NCI-H1105 treated with DMSO at 0.1 percent for 48 hours (cell line): ENCODE measurements at regions not wholly inside any gene's neighbourhood (a gene's known extent, or its start where the extent isn't known, plus 50 kb on each side); places are given as distances from the start of the nearest gene placed in this dataset.
"Not testable (repeated sequence)": the region's sequence is repeated elsewhere in the genome, so short reads cannot be mapped to it uniquely, and the experiment has no call there.

Experiments used
- DNase-seq: peaks from one replicate; lab custom pipeline; 2025; lab: John Stamatoyannopoulos, UW

DNA sequence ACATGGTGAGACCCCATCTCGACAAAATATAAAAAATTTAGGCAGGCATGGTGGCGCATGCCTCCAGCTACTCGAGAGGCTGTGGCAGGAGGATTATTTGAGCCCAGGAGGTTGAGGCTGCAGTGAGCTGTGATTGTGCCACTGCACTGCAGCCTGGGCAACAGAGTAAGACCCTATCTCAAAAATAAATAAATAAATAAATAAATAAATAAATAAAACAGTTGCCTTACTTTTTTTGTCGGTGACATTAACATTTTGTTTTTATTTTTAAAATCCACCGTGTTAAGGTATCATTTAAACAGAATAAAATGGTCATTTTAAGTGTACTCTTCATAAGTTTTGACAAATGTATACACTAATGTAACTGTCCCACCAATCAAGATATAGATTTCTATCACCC is 57.0 kb downstream of the RASL11A start:
- no peak for DNase-seq

DNA sequence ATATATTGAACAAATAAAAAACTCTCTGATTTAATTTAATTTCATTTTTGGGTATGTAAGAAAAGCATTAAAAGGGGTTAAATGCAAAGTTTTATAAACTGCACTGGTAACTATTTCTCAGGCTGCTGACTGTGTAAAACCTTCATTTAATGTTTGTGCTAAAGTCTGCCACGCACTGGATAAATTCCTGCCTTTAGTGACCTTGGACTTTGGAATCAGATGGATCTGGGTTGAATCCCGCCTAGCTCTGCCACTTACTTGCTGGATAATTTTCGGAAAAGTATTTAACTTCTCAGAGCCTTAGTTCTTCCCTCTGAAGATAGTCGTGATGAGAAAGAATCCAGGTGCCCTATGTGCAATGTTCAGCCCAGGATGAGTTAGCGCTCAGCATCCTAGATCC is 58.6 kb downstream of the RASL11A start:
- DNase-seq, result no peak

DNA sequence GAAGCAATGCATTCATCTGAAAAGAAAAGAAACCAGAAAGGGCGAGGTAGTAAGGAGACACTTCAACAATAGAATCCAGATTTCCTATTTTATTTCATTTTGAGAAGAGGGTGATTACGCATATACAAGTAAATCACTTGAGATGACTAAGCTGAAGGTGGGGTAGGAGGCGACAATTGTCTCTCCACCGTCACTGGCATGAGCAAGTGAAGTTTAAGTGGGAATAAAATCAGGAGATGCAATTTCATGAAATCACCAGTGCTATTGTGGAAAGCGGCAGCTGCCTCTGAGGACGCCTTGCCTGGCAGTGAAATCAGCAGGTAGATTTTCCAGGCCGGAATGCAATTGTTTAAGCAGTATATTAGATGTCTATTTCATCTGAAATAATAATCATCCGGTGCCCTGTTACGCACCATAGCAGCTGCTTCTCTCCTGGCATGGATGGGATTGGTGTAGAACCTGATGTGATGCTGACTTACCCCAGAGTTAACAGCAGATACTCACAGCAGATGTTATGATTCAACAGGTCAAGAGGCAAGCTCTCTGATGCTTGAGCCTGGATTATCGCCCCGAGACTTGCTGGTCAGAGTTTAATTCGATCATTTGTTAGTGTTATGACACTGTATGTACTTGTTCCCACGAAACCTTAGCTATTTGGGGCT is 64.3 kb downstream of the RASL11A start:
- peak; percentile 54 for DNase-seq

DNA sequence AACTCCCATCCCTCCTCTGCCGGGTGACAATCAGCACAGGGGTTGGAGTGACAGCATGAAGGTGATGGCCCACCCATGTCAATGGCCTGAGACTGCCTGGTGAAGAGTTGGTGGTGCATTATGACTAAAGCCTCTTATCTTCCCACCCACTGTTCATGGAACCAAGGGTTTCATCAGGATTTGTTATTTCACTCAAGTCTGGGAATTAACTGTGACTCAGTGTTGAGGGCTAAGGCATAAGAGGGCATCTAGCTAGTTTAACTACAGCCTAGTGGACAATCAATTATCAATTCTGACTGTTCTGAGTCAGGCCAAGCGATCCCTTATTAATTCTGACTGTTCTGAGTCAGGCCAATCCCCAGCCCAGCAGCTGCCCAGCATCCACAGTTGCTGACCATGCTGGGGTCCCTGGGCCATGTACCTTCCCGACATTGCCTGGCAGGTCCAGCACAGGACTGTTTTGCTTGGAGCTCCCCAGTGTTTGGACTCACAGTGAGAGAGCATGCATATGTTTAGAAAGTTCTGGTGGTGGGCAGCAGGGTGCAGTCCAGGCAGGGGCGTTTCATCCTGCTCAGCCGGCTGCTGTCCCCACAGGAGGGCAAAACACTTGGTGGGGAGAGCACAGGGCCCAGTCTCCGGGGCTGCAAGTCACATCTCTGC is 65.5 kb downstream of the RASL11A start:
- DNase-seq, result no peak

DNA sequence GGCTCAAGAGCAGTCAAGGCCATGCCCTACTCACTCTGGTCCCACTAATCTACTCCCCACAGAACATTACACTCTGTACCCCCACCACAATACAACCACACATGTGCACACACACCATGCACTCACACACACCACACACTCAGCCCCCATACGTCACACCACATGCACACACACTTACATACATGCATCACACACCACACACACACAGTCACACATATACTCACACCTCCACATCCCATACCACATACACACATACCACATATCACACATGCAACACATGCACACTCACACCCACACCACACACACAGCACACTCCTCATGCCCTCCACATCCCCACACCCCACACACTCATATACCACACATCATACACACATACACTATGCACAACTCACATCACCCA is 67.6 kb downstream of the RASL11A start:
- DNase-seq, result no peak

DNA sequence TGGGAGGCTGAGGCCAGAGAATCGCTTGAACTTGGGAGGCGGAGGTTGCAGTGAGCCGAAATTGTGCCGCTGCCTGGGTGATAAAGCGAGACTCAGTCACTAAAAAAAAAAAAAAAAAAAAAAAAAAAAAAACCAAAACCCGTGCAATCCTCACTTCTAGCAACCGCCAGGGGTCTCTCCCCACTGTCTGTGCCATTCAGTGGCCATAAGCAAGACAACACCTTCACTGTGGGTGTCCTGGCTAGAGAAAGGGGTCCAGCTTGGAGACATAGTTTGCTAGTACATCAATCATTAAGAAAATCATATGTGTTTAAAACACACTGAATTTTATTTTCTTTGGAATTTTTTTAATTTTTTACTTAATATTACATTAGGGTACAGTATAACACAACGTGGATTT is 68.2 kb downstream of the RASL11A start:
- DNase-seq, result no peak

DNA sequence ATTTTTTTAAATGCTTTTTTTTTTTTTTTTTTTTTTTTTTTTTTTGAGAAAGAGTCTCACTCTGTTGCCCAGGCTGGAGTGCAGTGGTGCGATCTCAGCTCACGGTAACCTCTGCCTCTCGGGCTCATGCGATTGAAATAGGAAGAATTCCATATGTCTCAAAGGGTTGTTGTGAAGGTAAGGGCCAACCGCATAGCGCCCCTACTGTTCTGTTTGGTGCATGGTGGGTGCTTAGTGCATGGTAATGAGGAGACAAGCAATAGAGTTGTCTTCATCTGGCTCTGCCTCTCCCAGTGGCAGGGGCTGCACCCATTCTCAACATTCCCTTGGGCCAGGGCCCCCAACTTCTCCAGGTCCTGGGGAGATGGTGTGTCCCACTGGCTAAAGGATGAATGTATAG is 68.7 kb downstream of the RASL11A start:
- DNase-seq, result no peak

DNA sequence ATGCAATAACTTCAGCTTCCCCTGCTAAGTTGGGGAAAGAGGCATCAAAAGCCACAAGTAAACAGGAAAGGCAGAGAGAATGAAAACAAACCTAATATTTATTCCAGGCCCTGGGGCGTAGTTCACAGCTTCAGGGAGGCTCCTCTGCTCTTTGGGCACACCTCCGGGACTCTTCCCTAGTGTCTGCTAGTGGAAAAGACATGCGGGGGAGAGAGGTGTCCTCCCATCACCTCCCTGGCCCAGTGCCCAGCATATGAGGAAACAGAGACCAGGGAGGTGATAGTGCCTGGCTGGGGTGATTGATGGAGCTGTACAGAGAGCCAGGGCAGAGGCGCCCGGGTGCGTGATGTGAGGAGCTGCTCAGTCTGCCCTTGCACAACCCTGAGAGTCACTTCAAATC is 71.0 kb downstream of the RASL11A start:
- DNase-seq, result no peak

DNA sequence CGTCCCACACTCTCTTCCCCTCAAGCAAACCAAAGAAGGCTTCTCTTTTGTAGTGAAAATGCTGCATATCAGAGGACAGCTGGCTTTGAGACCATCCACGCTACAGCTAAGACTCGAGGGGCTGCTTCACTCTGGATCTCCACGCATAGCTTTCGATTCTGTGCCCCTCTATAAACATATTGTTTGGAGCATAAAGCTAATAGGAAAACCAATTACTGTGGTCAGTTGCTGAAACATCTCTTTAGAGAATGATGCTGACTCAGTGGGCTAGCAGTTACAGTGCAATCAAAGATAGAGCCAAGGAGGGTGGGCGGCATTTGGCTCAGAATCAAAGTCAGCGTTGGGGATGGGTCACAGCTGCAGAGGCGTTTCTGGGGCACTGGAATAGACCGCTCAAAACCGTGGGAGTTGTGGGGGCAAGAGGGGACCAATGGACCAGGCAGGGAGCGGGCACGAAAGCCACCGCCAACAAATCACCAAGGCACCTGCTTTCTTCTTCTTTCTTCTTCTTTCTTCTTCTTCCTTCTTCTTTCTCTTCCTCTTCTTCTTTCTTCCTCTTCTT is 76.7 kb downstream of the RASL11A start:
- DNase-seq, result no peak

DNA sequence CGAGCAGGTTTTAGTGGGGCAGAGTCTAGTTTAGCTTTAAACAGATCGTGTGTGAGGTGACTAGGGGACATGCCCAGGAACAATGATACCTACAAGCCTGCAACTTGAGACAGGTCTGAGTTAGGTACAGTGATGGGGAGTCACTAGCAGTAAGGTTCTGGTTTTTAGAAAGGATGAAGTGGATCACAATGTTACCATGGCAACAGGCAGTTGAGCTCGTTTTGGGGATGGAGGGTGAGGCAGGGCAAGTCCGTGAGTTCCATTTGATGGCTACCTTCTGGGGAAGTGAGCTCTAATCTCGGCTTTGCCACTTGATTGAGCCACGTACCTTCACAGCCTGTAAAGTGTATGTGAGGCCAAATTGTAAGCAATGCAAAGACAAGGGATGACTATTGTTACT is 76.0 kb upstream of the GTF3A start:
- DNase-seq, result no peak

DNA sequence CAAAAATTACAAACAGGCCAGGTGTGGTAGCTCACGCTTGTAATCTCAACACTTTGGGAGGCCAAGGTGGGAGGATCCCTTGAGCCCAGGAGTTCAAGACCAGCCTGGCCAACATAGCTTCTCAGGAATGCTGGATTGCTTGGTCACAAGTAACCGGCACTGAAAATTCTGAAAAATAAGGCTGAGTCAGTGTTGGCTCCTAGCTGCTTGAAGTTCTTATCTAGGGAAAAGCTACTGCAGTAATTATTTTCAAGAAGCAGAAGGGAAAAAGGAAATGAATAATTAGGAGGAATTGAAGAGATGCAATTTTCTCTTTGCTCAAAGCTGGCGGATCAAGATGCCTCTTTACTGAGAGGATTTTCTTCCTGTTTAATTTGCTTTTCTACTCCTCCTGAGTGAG is 75.0 kb upstream of the GTF3A start:
- DNase-seq, result no peak

DNA sequence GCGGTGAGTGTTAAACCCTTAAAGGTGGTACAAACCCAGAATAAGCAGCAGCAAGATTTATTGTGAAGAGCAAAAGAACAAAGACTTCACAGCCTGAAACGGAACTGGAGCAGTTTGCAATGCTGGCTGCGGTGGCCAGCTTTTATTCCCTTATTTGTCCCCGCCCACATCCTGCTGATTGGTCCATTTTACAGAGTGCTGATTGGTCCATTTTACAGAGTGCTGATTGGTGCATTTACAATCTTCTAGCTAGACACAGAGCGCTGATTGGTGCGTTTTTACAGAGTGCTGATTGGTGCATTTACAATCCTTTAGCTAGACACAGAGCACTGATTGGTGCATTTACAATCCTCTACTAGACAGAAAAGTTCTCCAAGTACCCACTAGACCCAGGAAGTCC is 73.6 kb upstream of the GTF3A start:
- not testable (repeated sequence) for DNase-seq

DNA sequence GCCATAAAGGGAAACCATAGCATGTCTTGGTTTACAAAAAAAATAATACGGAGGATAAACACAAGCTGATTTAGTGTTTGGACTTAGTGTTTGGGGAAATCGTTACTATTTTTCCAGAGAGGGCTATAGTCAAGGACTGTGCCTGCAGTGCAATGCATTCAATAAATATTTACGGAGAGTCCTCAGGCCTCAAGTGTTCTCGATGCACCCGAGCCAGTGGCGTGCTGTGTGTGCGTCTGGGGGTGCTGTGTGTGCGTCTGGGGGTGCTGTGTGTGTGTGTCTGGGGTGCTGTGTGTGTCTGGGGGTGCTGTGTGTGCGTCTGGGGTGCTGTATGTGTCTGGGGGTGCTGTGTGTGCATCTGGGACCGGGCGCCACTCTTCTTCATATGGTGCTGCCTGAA is 71.7 kb upstream of the GTF3A start:
- no peak for DNase-seq

DNA sequence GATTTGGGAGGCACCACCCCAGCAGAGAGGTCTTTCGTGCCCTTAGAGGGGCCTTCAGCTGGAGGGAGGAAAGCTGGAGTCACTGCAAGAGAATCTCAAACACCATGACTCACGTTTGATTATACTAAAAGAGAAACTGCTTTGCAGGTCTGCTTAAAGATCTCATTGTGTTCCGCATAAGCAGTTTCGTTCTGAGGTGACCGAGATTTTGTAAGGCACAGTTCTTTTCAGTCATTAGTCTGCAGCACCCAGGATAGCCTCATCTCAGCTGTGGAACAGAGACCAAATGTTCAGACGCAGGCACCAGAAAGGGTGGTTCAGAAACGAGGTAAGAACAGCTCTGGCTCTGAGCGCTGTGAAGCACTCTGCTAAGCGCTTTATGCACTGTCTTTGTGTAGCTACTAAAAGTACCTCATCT is 71.2 kb upstream of the GTF3A start:
- no peak for DNase-seq

DNA sequence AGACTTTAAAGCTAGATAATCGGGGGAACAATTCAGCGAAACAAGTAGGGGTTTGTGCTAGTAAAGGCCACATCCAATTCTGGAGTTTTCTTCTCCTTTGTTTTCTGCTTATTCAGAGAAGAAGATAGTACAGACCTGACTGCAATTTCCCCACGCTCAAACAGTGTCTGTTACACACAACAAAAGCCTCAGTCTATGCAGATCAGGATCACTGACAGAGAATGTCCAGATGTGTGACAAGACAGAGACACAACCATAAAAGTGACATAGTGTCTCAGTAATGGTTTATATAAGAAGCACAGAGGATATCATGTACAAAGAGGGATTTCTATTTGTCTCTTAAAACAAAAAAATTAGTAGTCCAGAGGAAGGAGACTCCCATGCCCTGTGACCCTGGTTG is 70.7 kb upstream of the GTF3A start:
- no peak for DNase-seq

DNA sequence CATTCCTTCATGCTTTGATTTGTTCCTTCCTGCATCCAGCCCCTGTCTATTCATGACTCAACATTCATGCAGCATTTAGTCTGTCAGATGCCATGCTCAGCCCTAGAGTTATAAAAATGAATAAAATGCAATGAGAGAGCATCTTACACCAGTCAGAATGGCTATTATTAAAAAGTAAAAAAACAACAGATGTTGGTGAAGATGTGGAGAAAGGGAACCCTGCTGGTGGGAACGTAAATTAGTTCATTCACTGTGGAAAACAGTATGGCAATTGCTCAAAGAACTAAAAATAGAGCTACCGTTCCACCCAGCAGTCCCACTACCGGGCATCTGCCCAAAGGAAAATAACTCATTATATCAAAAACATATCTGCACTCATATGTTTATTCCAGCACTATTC is 70.0 kb upstream of the GTF3A start:
- no peak for DNase-seq

DNA sequence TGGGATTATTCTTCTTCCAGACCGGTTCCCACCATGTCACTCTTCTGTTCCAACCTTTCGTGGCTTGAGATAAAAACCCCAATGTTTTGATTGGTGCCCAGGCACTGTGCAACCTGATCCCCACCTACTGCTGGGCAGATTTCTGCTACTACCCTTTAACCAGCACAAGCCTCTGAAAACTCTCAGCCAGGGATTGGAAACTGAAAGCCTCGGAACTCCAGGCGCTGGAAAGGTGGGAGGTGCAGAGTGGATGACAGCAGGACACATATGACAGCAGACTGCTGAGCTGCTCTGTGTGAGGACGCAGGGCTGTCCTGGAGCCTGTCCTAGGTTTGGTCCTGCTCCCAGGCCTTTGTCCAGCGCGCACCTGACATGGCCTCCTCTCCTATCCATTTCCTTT is 68.5 kb upstream of the GTF3A start:
- no peak for DNase-seq

DNA sequence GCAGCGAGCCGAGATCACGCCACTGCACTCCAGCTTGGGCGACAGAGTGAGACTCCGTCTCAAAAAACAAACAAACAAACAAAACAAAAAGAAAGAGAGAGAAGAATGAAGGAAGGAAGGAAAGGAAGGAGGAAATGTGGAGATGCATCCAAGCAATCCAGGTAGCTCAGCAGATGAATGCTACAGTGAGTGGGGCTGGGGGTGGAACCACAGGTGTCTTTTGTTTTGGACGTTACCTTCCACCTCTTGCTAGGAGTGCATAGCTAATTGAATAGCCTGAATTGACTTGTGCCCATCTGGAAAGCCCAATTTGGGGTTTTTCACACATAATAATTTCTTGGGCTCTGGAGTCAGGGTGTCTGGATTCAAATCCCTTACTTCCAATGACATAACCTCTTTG is 66.0 kb upstream of the GTF3A start:
- DNase-seq, result no peak

DNA sequence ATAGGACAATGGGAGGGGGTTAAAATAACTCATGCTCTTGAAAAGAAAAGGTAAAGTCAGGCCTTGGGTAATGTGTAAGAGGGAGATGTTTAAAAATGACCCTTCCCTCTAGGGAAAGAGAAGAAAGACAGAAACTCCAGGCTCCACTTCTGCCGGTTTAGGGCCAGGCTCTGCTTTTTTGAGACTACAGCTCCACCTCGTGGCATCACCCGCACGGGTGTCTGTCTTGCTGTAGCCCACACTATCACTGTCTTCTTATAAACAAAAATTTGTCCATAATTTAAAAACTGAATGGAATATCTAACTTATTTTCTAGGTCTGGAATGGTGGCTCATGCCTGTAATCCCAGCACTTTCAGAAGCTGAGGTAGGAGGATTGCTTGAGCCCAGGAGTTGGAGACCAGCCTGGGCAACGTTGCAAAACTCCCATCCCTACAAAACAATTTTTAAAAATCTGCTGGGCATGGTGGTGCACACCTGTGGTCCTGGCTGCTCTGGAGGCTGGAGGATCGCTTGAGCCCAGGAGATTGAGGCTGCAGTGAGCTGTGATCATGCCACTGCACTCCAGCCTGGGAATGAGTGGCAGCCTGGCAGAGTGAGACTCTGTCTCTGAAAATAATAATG is 65.1 kb upstream of the GTF3A start:
- DNase-seq, result peak; percentile 27

DNA sequence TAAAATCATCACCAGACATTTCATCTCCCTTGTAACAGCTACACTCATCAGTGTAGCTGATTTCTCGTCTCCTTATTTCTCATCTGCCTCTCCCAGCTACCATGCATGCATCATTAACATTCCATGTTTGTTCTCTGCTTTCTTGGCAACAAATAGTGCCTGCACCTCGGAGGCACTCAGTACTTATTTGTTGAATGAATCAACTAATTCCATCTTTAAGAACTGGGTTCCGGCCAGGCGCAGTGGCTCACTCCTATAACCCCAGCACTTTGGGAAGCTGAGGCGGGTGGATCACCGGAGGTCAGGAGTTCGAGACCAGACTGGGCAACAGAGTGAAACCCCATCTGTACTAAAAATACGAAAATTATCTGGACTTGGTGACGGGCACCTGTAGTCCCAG is 63.9 kb upstream of the GTF3A start:
- no peak for DNase-seq

DNA sequence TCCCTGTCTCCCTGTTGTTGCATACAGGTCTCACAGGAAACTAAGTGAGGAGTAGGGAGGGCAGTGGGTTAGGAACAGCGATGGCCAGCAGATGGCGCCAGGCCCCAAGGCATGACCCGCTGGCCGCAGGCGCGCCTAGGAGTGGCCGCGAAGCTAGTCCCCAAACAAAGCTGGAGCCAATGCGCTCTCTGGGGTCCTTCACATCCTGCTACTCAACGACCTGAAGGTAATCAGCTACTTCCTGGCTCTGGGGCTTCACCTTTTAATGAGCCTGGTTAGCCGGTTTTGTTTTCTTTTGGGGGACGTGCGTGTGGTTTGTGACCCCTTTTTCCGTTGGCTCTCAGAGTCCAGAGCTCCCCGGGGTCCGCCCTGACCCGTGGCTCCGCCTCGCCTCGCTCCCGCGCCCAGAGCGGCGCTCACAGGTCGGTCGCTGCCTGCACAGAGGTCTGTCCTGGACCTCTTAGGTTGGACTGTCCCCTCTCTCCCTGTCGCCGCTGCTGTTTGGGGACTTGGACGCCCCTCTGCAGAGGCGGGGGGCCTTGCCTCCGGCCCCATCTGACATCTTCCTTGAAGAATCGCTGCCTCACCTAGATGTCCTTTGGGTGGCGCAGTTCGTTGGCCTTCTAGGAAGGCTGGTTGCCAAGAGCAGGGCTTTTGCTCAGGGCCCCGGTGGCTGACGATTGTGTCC is 62.2 kb upstream of the GTF3A start:
- DNase-seq, result peak; percentile 70

DNA sequence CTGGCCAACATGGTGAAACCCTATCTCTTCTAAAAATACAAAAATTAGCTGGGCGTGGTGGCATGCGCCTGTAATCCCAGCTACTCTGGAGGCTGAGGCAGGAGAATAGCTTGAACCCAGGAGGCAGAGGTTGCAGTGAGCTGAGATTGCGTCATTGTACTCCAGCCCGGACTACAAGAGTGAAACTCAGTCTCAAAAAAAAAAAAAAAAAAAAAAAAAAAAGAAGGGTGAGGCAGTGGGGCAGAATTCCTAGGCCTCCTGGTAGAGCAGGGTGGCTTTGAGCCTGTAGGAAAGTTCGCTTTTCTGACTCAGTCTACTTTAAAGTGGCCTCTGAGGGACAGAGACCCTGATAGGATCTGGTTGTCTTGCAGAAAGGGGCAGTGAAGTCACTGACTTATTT is 60.8 kb upstream of the GTF3A start:
- DNase-seq, result not testable (repeated sequence)

DNA sequence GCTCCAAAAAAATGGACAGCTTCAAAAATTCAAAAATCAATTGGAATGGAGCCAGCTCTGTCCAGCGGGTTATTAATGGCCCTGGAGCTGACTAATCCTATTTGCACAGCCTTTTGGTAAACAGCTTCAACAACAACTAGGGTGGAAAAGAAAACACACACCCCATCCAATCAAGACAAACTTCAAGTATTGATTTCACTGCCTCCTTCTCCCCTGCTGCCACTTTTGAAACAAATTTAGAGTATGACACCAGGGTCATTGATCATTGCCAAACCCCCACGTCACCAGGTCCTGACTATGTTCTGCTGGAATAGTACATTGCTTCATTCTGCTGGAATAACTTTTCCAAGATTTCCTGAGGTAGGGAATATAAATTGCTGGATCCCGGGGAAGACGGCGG is 56.8 kb upstream of the GTF3A start:
- DNase-seq, result no peak
